Ovary (tissue), 3 donors: ENCODE measurements at regions not wholly inside any gene's neighbourhood (a gene's known extent, or its start where the extent isn't known, plus 50 kb on each side); places are given as distances from the start of the nearest gene placed in this dataset.
"Not testable (repeated sequence)": the region's sequence is repeated elsewhere in the genome, so short reads cannot be mapped to it uniquely, and the experiment has no call there.

Experiments used
- EP300 ChIP-seq: sonication (generic); formaldehyde crosslinking; IDR thresholded peaks from one replicate; pipeline ENCODE4 v1.6.1; 2017; ENCODE audit warnings: antibody characterized with exemption
- POLR2A ChIP-seq: fragments of 450-650 bp; IDR thresholded peaks from one replicate; pipeline ENCODE4 v1.6.1; 2017; ENCODE audit warnings: antibody characterized with exemption, mild to moderate bottlenecking, moderate library complexity
- TF ChIP-seq, protein P1 (sequence below), 3 donors: fragments of 450-650 bp in 2 of 3; fragments of 200-600 bp in 1 of 3; IDR thresholded peaks; one replicate each; pipeline versions ENCODE4 v1.5.1 to v1.8.0; 2016 to 2022; ENCODE audit warnings: antibody characterized with exemption in 3 of 3, mild to moderate bottlenecking in 1 of 3
- donor health status: DM: no; HTN: no; CAD: no.

DNA sequence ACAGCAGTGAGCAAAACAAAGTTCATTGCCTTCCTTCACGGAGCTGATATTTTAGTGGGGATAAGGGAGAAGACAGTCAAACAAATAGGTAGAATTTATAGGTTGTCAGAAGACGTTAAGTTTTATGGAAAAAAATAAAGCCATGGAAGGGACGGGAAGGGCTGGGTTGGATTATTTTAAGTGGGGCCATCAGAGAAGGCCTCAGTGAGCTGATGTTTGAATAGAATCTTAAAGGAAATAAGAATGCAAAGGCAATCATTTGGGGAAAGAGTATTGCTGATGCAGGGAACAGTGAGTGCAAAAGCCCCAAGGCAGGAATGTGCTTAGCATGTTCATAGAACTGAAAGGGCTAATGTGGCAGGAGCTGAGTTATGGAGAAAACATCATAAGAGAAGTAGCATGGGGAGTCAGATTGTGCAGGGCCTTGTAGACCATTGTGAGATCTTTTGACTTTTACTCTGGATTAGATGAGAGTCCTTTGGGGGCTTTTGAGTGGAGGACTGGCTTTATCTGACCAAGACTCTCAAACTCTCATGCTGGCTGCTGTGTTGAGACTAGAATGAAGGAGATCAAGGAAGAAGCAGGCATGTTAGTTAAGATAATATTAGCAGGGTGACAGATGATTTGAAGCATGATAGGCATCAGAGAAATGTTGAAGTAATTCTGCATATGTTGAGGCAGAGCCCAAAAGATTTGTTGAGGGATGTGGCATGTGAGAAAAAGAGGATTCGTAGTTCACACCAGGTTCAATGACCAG is 104.5 kb upstream of the TPTE start:
- TF ChIP-seq, protein P1, sequence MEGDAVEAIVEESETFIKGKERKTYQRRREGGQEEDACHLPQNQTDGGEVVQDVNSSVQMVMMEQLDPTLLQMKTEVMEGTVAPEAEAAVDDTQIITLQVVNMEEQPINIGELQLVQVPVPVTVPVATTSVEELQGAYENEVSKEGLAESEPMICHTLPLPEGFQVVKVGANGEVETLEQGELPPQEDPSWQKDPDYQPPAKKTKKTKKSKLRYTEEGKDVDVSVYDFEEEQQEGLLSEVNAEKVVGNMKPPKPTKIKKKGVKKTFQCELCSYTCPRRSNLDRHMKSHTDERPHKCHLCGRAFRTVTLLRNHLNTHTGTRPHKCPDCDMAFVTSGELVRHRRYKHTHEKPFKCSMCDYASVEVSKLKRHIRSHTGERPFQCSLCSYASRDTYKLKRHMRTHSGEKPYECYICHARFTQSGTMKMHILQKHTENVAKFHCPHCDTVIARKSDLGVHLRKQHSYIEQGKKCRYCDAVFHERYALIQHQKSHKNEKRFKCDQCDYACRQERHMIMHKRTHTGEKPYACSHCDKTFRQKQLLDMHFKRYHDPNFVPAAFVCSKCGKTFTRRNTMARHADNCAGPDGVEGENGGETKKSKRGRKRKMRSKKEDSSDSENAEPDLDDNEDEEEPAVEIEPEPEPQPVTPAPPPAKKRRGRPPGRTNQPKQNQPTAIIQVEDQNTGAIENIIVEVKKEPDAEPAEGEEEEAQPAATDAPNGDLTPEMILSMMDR (IDR thresholded peaks at IDR 0.05), result not testable (repeated sequence)
- not testable (repeated sequence) for TF ChIP-seq EP300, POLR2A
